H1 (cell line): ENCODE measurements at regions not wholly inside any gene's neighbourhood (a gene's known extent, or its start where the extent isn't known, plus 50 kb on each side); places are given as distances from the start of the nearest gene placed in this dataset.

Experiments
- CTCF ChIP-seq, 3 experiments: IDR thresholded peaks; 1 replicate in 2 of 3; 2 replicates in 1 of 3; pipeline versions ENCODE4 v1.5.1 to v1.6.1; 2011; ENCODE audit warnings: low read length in 3 of 3, mild to moderate bottlenecking in 3 of 3, inconsistent platforms in 2 of 3, low read depth in 1 of 3, moderate library complexity in 1 of 3; ENCODE audit not compliant: insufficient read depth in 1 of 3; ENCODE audit errors: control extremely low read depth in 1 of 3
- EZH2 ChIP-seq: fragments of 200-600 bp; sonication (generic); IDR thresholded peaks from 2 replicates; pipeline ENCODE4 v1.7.1; 2012; ENCODE audit warnings: low read depth, mild to moderate bottlenecking, moderate library complexity, low read length, inconsistent platforms; ENCODE audit not compliant: severe bottlenecking
- HDAC6 ChIP-seq: IDR thresholded peaks from one replicate; pipeline ENCODE4 v1.7.1; 2012; ENCODE audit warnings: low read depth, mild to moderate bottlenecking, inconsistent platforms, low read length, moderate library complexity
- POLR2A ChIP-seq, 2 experiments: IDR thresholded peaks; 1 replicate in 1 of 2; 2 replicates in 1 of 2; pipeline ENCODE4 v1.6.1; 2011; ENCODE audit warnings: low read depth in 2 of 2, low read length in 2 of 2, mild to moderate bottlenecking in 2 of 2; ENCODE audit errors: control extremely low read depth in 1 of 2
- TEAD4 ChIP-seq: IDR thresholded peaks from 2 replicates; pipeline ENCODE4 v1.6.1; 2012; ENCODE audit warnings: low read depth, low read length, inconsistent platforms, mixed read lengths
- YY1 ChIP-seq: IDR thresholded peaks from 2 replicates; pipeline ENCODE4 v1.6.1; 2011; ENCODE audit warnings: low read depth, mild to moderate bottlenecking, low read length

GRCh38 chr4:138870737-138871554 is 144.6 kb upstream of the NOCT start:
- TF ChIP-seq EZH2 (no peak), CTCF (IDR thresholded peaks at IDR 0.05; ENCODE audit: control extremely low read depth in 1 of 3, insufficient read depth in 1 of 3, low read depth in 1 of 3, low read length in 3 of 3) (peak in 2 of 3 experiments; percentile 70 to 85; a peak in 3 of 4 replicates), YY1 (0 out of 2 replicates have a peak, but pooled peaks have one; percentile 38), POLR2A (IDR thresholded peaks at IDR 0.05; ENCODE audit: control extremely low read depth in 1 of 2, low read depth in 2 of 2, low read length in 2 of 2) (no peak), TEAD4 (no peak), HDAC6 (no peak)
